GM12873 (cell line): ENCODE measurements at regions not wholly inside any gene's neighbourhood (a gene's known extent, or its start where the extent isn't known, plus 50 kb on each side); places are given as distances from the start of the nearest gene placed in this dataset.

Source experiments
- TF ChIP-seq, protein P1 (sequence below): IDR thresholded peaks from 2 replicates; pipeline ENCODE4 v1.5.1; 2012; ENCODE audit warnings: low read depth, mild to moderate bottlenecking, moderate library complexity, low read length, control low read depth; ENCODE audit not compliant: insufficient read depth; ENCODE audit errors: missing control alignments

DNA sequence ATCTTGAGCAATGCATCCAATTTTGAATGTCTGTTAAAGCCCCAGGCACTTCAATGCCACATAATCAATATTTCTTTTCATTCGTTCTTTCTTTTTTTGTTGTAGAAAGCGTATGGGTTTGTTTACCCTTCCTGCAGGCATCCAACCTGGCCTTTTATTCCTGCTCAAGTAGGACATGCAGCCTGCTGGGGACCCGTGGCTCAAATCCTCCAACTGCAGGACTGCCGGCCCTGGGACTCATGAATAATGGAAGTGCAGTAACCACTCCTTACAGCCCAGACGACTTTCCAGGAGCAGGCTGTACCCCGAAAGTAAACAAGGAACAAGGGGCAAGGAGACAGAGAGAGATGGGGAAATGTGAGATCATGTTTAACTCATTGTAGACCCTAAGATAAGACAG is 126.4 kb downstream of the SALL1 start:
- TF ChIP-seq, protein P1, sequence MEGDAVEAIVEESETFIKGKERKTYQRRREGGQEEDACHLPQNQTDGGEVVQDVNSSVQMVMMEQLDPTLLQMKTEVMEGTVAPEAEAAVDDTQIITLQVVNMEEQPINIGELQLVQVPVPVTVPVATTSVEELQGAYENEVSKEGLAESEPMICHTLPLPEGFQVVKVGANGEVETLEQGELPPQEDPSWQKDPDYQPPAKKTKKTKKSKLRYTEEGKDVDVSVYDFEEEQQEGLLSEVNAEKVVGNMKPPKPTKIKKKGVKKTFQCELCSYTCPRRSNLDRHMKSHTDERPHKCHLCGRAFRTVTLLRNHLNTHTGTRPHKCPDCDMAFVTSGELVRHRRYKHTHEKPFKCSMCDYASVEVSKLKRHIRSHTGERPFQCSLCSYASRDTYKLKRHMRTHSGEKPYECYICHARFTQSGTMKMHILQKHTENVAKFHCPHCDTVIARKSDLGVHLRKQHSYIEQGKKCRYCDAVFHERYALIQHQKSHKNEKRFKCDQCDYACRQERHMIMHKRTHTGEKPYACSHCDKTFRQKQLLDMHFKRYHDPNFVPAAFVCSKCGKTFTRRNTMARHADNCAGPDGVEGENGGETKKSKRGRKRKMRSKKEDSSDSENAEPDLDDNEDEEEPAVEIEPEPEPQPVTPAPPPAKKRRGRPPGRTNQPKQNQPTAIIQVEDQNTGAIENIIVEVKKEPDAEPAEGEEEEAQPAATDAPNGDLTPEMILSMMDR: no peak

DNA sequence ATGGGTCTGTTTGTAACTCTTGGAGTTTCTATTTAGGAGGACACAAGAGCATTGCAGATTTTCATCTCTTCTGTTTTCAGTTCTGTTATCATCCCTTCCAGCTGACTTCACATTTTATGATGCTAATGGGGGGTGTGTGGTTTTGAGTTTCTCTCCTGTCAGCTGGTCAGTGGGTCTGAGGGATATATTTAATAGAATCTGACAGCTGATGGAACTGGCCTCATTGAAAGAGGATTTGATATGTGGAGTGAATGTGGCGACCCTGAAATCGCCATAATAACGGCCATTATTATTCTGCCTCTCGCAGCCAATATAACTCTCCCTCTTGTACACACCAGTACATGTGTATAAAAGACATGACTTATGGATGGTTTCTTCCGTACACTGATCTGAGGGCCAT is 128.1 kb downstream of the SALL1 start:
- TF ChIP-seq, protein P1: no peak

DNA sequence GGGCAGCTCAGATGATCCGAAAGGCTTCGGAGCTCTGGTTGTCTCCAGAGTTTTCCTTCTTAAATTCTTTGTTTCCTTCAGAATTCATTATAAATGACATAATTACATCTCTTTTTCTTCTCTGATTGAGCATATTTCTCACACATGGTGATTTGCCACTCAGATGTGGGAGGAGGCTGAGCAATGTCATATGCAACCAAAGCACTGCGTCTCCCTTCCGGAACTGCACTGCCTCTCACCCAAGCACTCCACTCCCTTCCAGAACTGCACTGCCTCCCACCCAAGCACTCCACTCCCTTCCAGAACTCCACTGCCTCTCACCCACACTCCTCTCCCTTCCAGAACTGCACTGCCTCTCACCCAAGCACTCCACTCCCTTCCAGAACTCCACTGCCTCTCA is 131.5 kb downstream of the SALL1 start:
- TF ChIP-seq, protein P1: no peak

DNA sequence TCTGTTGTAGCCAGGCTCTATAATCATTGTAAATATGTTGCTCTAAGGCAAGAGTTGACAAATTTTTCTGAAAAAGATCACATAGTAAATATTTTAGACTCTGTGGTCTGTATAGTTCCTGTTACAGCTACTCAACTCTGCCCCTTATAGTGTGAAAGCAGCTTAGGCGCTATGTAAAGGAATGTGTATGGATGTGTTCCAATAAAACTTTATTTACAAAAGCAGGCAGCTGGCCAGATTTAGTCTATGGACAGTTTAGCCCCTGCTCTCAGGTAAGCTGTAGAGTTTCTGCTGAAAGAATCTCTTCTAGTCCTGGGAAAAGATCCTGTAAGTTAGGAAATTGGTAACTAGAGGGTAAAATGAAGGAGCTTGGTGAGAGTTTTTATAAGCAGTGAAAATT is 133.1 kb downstream of the SALL1 start:
- TF ChIP-seq, protein P1: no peak

DNA sequence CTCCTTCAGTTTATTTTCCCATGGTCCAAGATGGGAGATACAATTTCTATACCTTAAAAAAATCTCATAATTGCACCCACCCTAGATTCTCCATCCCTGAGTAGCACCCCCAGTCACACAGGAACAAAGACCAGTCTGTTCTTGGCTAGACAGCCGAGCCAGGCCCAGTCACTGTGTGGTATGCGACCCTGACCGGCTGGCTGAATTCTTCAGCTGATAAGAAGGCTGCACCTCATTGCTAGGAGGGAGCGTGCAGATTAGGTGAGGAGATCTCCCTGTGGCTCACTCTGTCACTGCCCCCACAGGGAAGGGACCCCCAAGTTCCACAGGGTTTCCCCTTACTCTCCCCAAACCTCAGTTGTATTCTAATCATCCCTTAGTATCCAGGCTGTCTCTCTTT is 138.7 kb downstream of the SALL1 start:
- TF ChIP-seq, protein P1: no peak

DNA sequence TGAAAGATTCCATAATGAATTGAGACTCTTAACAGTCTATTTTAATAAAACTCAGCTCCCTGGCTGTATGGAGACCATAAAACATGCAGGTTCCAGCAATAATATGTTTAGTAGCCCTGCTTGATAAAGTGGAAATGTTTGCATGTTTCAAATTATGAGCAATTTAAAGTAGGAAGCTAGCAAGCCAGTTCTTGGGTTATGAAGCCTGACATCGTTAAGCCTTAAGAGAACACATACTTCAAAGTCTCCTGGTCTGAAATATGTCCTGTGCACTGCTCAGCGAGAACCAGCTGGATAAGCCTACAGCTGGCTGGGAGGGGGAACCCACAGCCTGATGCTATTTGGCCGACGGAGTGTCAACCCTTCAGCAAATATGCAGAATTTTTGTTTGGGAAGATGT is 140.3 kb downstream of the SALL1 start:
- TF ChIP-seq, protein P1: no peak

DNA sequence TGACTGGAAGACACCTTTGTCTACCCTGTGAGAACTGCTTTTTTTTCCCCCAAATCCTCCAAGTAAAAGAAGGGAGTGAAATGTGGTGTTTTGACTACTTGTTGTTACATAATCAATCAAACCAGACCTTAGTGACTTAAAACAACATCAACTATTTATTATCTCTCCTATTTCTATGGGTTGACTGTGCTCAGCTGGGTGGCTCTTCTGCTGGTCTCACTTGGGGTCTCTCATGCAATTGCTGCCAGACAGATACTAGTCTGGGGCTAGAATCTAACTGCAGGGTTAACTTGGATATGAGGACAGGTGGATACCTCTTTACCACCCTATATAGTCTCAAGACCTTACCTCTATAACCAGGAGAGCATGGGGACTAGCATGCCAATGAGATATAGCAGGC is 141.3 kb downstream of the SALL1 start:
- TF ChIP-seq, protein P1: no peak
